ENCODE measurements at regions not wholly inside any gene's neighbourhood (a gene's known extent, or its start where the extent isn't known, plus 50 kb on each side); places are given as distances from the start of the nearest gene placed in this dataset.
"Not testable (repeated sequence)": the region's sequence is repeated elsewhere in the genome, so short reads cannot be mapped to it uniquely, and the experiment has no call there.

DNA sequence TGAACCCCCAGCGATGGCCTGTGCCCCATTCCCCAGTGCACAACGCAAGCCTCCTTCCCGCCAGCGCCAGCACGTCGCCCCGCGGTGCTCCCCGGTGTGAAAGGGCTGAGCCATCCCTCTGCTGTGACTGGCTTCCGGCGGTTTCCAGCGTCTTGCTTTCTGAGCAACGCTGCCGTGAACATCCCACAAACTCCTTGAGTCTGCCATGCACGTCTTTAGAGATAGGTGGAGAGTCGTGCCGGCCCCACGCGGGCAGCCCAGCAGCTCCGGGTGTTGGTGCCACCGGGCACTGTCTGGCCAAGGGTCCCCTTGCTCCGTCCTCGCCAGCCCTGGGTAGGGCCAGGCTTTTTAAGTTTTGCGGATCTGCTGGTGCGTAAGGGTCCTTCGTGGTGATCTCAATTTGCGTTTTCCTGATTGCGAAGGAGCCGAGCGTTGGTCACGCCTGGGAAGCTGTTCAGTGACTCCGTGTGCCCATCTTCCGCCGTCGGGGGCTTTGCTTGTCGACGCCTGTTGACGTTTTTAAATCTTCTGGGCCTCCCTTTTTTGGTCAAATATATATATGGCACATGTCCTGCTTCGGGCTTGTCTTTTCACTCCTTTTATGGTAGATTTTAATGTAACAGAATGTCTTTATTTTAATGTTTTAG is 70.6 kb downstream of the FOXL3 start:
- peak overlapping the region; percentile 91 for H3K27ac Mint-ChIP-seq
- POLR2A ChIA-PET = interaction anchor here (1.7 kb wide), 1 partner anchor 9 kb away, joined by 9 read pairs; no protein-coding TSS in a partner anchor
- peaks cover 35% of the 10 kb centered on the region for H3K4me1 Mint-ChIP-seq
- peaks cover 3% of the 10 kb centered on the region for H3K36me3 Mint-ChIP-seq
- H3K4me3 Mint-ChIP-seq = peak overlapping the region; percentile 69
- DNase-seq = peak; percentile 62
- no peaks in the 10 kb centered on the region for H3K9me3 Mint-ChIP-seq
- ATAC-seq (ENCODE audit: low read depth) = peak; percentile 62
- H3K27me3 Mint-ChIP-seq = no peaks in the 10 kb centered on the region

DNA sequence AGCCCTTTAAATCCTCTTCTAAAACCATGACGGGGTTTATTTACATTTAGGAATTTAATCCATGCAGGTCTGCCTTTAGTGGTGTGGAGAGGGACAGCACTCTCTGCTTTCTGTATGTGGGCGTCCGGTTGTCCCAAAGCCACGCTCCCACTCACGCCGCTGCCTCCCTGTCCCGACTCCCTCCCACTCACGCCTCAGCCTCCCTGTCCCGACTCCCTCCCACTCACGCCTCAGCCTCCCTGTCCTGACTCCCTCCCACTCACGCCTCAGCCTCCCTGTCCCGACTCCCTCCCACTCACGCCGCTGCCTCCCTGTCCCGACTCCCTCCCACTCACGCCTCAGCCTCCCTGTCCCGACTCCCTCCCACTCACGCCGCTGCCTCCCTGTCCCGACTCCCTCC is 71.2 kb downstream of the FOXL3 start:
- POLR2A ChIA-PET = interaction anchor here (1.7 to 2.9 kb wide), 2 partner anchors 9 to 10 kb away, joined by 9 to 48 read pairs; no protein-coding TSS in a partner anchor
- Mint-ChIP-seq H3K4me3 (peak overlapping the region; percentile 69), H3K4me1 (peaks cover 41% of the 10 kb centered on the region), H3K27ac (peak overlapping the region; percentile 91)
- DNase-seq; H3K36me3 Mint-ChIP-seq; H3K9me3 Mint-ChIP-seq; ATAC-seq (ENCODE audit: low read depth); H3K27me3 Mint-ChIP-seq: not testable (repeated sequence)

DNA sequence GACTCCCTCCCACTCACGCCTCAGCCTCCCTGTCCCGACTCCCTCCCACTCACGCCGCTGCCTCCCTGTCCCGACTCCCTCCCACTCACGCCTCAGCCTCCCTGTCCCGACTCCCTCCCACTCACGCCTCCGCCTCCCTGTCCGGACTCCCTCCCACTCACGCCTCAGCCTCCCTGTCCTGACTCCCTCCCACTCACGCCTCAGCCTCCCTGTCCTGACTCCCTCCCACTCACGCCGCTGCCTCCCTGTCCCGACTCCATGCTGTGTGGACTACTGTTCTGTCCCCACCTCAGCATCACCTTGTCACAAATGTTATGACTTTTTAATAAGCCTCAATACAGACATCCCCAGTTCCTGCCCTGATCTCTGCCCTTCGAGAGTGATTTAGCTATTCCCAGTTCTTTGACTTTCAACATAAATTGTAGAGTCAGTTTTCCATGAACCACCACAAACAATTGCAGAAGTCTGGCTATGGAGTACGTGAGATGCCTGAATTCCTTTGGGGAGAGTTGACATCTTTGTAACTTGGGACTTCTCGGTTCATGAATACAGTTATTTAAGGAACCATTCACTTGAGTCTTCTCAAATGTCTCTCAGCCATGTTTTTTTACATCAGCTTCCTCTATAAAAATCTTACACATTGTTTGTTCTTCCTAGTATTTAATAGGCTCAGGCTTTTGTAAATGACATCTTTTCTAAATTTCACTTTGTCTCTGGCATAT is 71.9 kb downstream of the FOXL3 start:
- peak overlapping the region; percentile 95 for H3K27ac Mint-ChIP-seq
- ATAC-seq (ENCODE audit: low read depth) (no peak), DNase-seq (no peak)
- H3K4me1 Mint-ChIP-seq = peaks cover 47% of the 10 kb centered on the region
- H3K27me3 Mint-ChIP-seq = no peaks in the 10 kb centered on the region
- no peaks in the 10 kb centered on the region for H3K9me3 Mint-ChIP-seq
- H3K36me3 Mint-ChIP-seq = peaks cover 3% of the 10 kb centered on the region
- POLR2A ChIA-PET = interaction anchor here (1.0 to 2.9 kb wide), 6 partner anchors 10 to 256 kb away, joined by 4 to 48 read pairs (median 8); no protein-coding TSS in a partner anchor
- H3K4me3 Mint-ChIP-seq = peak overlapping the region; percentile 84

DNA sequence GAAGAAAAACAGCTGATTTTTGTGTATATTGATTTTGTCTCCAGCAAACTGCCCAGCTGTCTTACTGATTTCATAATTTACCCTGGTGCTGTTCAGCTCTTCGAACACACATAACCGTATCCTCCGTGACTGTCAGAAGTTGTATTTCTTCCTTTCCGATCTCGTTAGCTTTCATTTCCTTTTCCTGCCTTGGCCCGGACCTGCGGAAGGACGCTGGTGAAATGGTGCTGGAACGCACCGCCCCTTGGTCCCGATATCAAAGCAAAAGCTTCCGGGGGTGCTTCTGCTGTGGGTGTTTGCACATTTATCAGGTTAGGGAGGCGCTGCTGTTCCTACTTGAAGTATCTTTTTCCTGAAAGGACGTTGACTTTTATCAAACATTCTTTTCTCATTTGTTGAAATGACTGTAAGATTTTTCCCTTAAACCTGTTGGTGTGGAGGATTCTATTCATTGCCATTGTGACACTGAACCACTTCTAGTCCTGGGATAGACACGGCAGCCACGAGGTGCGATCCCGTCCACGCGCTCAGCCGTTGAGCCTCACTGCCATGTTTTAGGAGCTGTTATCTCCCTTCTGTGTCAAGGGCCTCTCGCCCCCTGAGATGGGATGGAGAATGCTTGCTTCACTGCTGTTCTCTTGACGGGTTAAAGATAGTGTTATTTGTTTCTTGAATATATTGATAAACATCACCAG is 72.6 kb downstream of the FOXL3 start:
- H3K9me3 Mint-ChIP-seq = no peaks in the 10 kb centered on the region
- peaks cover 3% of the 10 kb centered on the region for H3K36me3 Mint-ChIP-seq
- H3K27me3 Mint-ChIP-seq = no peaks in the 10 kb centered on the region
- peak overlapping the region; percentile 84 for H3K4me3 Mint-ChIP-seq
- ATAC-seq (ENCODE audit: low read depth) (peak; percentile 62), DNase-seq (peak; percentile 61)
- peak overlapping the region; percentile 95 for H3K27ac Mint-ChIP-seq
- POLR2A ChIA-PET = interaction anchor here (0.6 to 2.9 kb wide), 7 partner anchors 11 to 561 kb away, joined by 3 to 48 read pairs (median 7); no protein-coding TSS in a partner anchor
- H3K4me1 Mint-ChIP-seq = peaks cover 50% of the 10 kb centered on the region

DNA sequence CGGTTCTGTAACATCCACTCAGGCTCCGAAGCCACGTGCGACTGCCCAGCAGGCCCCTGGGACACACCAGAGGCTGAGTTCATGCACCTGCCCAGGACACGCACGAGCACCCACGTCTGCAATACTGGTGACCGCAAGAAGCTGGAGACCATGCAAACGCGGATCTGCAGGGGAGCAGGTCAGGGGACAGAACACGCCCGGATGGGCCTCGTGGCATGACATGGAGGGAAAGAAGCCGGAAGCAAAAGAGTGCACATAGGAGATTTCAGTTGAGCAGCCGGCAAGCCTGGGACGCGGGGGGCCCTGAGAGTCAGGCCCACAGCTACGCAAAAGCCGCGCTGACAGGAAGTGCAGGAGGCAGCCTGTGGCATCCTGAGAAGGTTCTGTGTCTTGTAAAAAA is 73.7 kb downstream of the FOXL3 start:
- peak overlapping the region; percentile 95 for H3K27ac Mint-ChIP-seq
- peak; percentile 40 for ATAC-seq (ENCODE audit: low read depth)
- H3K36me3 Mint-ChIP-seq = peaks cover 3% of the 10 kb centered on the region
- peak; percentile 62 for DNase-seq
- no peaks in the 10 kb centered on the region for H3K9me3 Mint-ChIP-seq
- H3K4me3 Mint-ChIP-seq = peak overlapping the region; percentile 47
- peaks cover 50% of the 10 kb centered on the region for H3K4me1 Mint-ChIP-seq
- POLR2A ChIA-PET = interaction anchor here (1.9 to 2.9 kb wide), 3 partner anchors 12 to 254 kb away, joined by 7 to 48 read pairs (median 14); no protein-coding TSS in a partner anchor
- H3K27me3 Mint-ChIP-seq = no peaks in the 10 kb centered on the region

DNA sequence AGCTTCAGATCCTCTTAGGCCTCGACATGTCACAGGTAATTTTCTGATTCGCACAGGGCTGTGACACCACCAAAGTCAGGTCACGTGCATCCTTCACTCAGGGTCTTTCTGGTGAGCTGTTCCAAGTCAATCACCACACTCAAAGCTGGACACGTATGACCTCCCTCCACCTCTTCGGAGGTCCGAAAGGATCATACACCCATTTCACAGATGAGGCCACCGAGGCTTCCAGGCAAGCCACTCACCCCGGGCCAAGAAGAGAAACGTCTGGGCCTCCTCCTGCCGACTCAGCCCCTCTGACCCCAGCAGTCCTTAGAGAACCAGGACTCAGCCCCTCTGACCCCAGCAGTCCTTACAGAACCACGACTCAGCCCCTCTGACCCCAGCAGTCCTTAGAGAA is 74.6 kb downstream of the FOXL3 start:
- H3K9me3 Mint-ChIP-seq = no peaks in the 10 kb centered on the region
- DNase-seq = no peak
- no peak for ATAC-seq (ENCODE audit: low read depth)

DNA sequence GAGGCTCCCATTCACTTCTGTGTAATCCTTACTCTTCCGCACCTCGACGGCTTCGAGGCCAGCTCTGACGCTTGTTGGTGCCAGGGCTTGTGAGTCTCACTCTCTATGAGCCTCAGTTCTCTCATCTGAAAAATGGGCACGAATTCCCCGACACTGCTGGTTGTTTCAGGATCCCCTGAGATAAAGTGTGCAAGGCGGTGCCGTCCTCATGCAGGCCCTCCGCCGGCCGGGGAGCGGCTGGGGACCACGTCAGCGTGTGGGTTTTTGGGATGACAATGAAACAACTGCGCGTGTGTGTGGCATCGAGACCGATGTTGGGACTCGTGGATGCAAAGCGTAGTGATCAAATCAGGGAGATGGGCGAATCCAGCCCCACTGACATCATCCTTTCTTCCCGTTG is 75.6 kb downstream of the FOXL3 start:
- Mint-ChIP-seq H3K27ac (peak overlapping the region; percentile 46), H3K36me3 (peaks cover 3% of the 10 kb centered on the region), H3K9me3 (no peaks in the 10 kb centered on the region), H3K4me3 (peak overlapping the region; percentile 66), H3K27me3 (no peaks in the 10 kb centered on the region), H3K4me1 (peaks cover 46% of the 10 kb centered on the region)
- DNase-seq (no peak), ATAC-seq (ENCODE audit: low read depth) (no peak)
- POLR2A ChIA-PET = interaction anchor here (1.0 to 1.3 kb wide), 2 partner anchors 14 to 253 kb away, joined by 3 read pairs; no protein-coding TSS in a partner anchor

More for the DNA sequence above, 74.6 kb downstream of the FOXL3 start:
- POLR2A ChIA-PET = no interaction called here
- Mint-ChIP-seq H3K27me3 (no peaks in the 10 kb centered on the region), H3K4me3 (no peak overlapping the region), H3K27ac (peak overlapping the region; percentile 95), H3K36me3 (peaks cover 3% of the 10 kb centered on the region), H3K4me1 (peaks cover 50% of the 10 kb centered on the region)

DNA sequence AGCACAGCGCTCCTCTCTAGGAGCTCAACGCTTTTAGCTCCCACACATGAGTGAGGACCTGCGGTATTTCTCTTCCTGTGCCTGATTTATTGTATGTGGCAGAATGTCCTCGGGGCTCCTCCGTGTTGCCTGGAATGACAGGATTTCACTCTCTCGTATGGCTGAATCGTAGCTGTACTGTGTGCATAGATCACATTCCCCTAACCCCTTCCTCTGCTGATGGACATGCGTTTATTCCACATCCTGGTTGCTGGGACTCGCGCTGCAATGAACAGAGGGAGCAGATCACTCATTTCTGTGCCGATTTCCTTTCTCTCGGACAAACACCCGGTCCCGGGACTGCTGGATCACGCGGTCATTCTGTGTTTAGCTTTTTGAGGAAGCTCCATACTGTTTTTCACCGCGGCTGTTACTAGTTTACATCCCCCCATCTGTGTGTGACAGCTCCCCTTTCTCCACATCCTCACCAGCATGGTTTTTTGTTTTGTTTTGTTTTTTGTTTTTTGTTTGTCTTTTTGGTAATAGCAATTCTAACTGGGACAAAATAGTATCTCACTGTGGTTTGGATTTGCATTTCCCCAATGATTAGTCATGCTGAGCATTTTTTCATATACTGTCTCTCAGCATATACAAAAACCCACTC is 76.3 kb downstream of the FOXL3 start:
- H3K36me3 Mint-ChIP-seq = peaks cover 3% of the 10 kb centered on the region
- H3K4me1 Mint-ChIP-seq = peaks cover 42% of the 10 kb centered on the region
- no peaks in the 10 kb centered on the region for H3K9me3 Mint-ChIP-seq
- ATAC-seq (ENCODE audit: low read depth) (no peak), DNase-seq (no peak)
- H3K27me3 Mint-ChIP-seq = no peaks in the 10 kb centered on the region
- peak overlapping the region; percentile 37 for H3K27ac Mint-ChIP-seq
- POLR2A ChIA-PET = interaction anchor here (1.0 to 1.3 kb wide), 2 partner anchors 15 to 252 kb away, joined by 3 read pairs; no protein-coding TSS in a partner anchor
- H3K4me3 Mint-ChIP-seq = peak overlapping the region; percentile 66

DNA sequence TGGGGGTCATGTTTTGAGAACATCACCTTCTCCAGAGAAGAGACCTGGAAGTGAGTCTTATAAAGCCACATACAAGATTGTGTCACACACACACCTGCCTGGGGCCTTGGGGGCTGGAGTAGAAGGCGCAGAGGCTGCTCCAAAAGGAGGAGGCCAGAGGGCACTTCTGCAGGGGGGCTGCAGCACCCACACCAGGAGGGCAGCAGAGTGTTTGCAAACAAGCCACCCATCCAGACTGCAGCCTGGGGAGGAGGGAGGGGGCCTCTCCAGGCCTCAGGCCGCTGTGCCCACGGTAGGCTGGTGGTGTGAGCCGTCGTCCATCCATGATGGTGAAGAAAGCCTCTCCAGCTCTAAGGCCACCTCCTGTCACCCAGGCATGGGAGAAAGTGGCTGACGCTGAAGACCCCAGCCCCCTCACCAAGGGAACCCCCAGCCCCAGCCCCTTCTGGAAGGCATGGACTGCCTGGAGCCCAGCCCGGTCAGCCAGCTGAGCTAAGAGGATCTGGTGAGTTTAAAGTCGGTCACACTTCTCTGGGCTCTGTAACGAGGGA is 77.5 kb downstream of the FOXL3 start:
- no peak for ATAC-seq (ENCODE audit: low read depth)
- Mint-ChIP-seq H3K4me3 (no peak overlapping the region), H3K36me3 (no peaks in the 10 kb centered on the region), H3K27ac (no peak overlapping the region), H3K9me3 (no peaks in the 10 kb centered on the region), H3K4me1 (peaks cover 34% of the 10 kb centered on the region), H3K27me3 (no peaks in the 10 kb centered on the region)
- no peak for DNase-seq
- POLR2A ChIA-PET = interaction anchor here (1.3 kb wide), 1 partner anchor 16 kb away, joined by 3 read pairs; no protein-coding TSS in a partner anchor

DNA sequence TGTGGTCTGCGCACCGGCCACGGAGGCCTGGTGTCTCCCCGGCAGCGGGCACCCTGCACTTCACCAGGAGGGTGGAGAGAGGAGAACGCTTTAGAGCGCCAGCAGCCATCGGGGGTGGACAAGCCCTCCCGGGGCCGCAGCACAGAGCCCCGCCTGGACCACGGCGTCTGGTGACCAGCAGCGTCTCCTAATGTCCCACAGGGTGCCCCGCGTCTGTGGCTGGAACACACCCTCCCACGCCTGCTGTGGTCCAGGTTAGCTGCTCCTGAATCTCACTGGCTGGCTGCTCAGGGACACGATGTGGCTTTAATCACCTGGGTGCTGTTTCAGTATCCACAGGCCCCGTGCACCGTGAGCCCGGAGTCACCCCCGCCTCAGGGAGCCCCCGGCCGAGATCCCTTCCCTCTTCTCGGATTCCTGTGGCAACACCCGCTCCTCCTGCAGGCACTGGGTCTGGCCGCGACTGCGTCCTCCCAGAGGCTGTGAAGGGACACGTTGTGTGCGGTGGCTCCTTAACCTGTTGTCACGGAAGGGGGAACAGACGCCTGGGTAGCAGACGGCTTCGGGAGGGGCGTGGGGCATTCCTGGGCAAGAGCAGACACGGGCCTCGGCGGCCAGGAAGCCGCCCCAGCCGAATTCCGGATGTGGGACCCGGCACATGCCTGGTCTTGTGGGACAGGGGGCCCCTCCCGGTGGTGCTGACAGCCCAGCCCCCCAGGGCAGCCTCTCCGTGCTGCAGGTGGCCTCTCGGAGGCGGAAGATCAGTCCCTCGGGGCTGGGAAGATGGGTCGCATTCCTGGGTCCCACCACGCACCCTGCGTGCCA is 78.9 kb downstream of the FOXL3 start:
- Mint-ChIP-seq H3K9me3 (no peaks in the 10 kb centered on the region), H3K4me1 (peaks cover 20% of the 10 kb centered on the region), H3K27ac (no peak overlapping the region), H3K36me3 (no peaks in the 10 kb centered on the region), H3K4me3 (no peak overlapping the region), H3K27me3 (no peaks in the 10 kb centered on the region)
- POLR2A ChIA-PET = no interaction called here
- DNase-seq (peak; percentile 23), ATAC-seq (ENCODE audit: low read depth) (no peak)

DNA sequence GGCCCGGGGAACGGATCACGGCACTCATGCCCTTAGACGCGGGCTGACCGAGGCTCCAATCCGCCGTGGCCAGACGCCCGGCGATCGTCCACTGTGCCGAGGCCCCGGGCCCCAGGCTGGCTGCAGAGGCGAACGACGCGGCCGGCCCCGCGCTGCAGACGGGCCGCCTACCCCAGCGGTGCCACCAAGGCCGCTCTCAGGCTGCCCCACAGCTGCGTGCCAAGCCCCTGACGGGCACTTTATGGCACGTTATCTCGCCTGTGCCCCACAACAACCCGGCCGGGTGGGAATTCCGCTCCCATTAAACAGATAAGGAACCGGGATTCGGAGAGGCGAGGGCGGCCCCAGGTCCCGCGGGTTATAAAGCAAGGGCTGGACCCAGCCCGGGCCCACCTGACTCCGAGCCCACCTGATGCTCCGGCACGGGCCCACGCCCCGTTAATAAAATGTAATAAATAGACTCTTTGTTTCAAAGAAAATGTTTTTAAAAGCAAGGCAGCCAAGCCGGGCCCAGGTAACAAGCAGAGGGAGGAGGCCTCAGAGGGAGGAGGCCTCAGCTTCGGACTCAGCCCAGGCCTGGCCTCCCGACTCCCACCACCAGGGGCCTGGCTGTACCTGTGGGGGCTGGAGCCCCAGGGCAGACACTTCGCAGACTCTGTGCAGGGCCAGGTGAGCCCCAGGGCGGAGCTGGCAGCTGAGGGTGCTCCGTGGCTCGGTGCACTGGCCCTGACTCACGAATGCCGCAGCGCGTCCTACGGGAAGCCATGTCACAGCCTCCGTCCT is 79.7 kb downstream of the FOXL3 start:
- no peaks in the 10 kb centered on the region for H3K9me3 Mint-ChIP-seq
- peak; percentile 21 for DNase-seq
- POLR2A ChIA-PET = no interaction called here

More for the DNA sequence above, 79.7 kb downstream of the FOXL3 start:
- Mint-ChIP-seq H3K4me3 (no peak overlapping the region), H3K36me3 (no peaks in the 10 kb centered on the region), H3K27ac (no peak overlapping the region), H3K27me3 (no peaks in the 10 kb centered on the region), H3K4me1 (peaks cover 15% of the 10 kb centered on the region)
- no peak for ATAC-seq (ENCODE audit: low read depth)
